WERI-Rb-1 (cell line): ENCODE measurements at regions not wholly inside any gene's neighbourhood (a gene's known extent, or its start where the extent isn't known, plus 50 kb on each side); places are given as distances from the start of the nearest gene placed in this dataset.

Experiments
- DNase-seq: peaks from one replicate; pipeline ENCODE4 v3.0.0-alpha.2; 2020
- H3K27ac ChIP-seq: fragments of 250-450 bp; sonication (Bioruptor Pico); 2 replicates; pipeline ENCODE4 v1.5.1; 2020; ENCODE audit warnings: mild to moderate bottlenecking, moderate library complexity
- H3K27me3 ChIP-seq: fragments of 250-450 bp; sonication (Bioruptor Pico); 2 replicates; pipeline ENCODE4 v1.5.1; 2021; ENCODE audit warnings: mild to moderate bottlenecking, low read depth, moderate library complexity; ENCODE audit not compliant: insufficient read depth, severe bottlenecking
- H3K36me3 ChIP-seq: fragments of 250-450 bp; sonication (Bioruptor Pico); 2 replicates; pipeline ENCODE4 v1.5.1; 2020; ENCODE audit warnings: mild to moderate bottlenecking, moderate library complexity
- H3K4me3 ChIP-seq: 2 replicates; pipeline ENCODE4 v1.5.1; 2011; ENCODE audit warnings: low read depth, mild to moderate bottlenecking, control low read depth, low read length
- H3K9me3 ChIP-seq: fragments of 250-450 bp; sonication (Bioruptor Pico); 2 replicates; pipeline ENCODE4 v1.5.1; 2021; ENCODE audit warnings: mild to moderate bottlenecking, moderate library complexity; ENCODE audit not compliant: severe bottlenecking
- CTCF ChIP-seq: IDR thresholded peaks from 2 replicates; pipeline ENCODE4 v1.5.1; 2011; ENCODE audit warnings: low read depth, mild to moderate bottlenecking, control low read depth, inconsistent platforms, low read length

GRCh38 chr18:67650686-67651385, 134.3 kb upstream of the DSEL start:
- Histone ChIP-seq H3K27ac (no peak overlapping the region), H3K9me3 (no peaks in the 10 kb centered on the region), H3K27me3 (no peaks in the 10 kb centered on the region), H3K4me3 (no peak overlapping the region), H3K36me3 (no peaks in the 10 kb centered on the region)
- DNase-seq, result no peak
- TF ChIP-seq CTCF, result no peak

GRCh38 chr18:67646890-67647289, 130.4 kb upstream of the DSEL start:
- H3K36me3 ChIP-seq, result no peaks in the 10 kb centered on the region
- H3K27me3 ChIP-seq, result no peaks in the 10 kb centered on the region
- TF ChIP-seq CTCF, result no peak
- no peaks in the 10 kb centered on the region for H3K9me3 ChIP-seq
- no peak overlapping the region for H3K4me3 ChIP-seq
- no peak overlapping the region for H3K27ac ChIP-seq
- DNase-seq, result no peak

- TF ChIP-seq CTCF, result no peak
- no peaks in the 10 kb centered on the region for H3K27me3 ChIP-seq
- DNase-seq, result no peak
- H3K9me3 ChIP-seq, result no peaks in the 10 kb centered on the region
- H3K36me3 ChIP-seq, result no peaks in the 10 kb centered on the region
- no peak overlapping the region for H3K4me3 ChIP-seq
- H3K27ac ChIP-seq, result no peak overlapping the region
Observed at GRCh38 chr18:67644226-67644625, 127.7 kb upstream of the DSEL start.

GRCh38 chr18:67639872-67640271, 123.4 kb upstream of the DSEL start:
- DNase-seq, result no peak
- no peak overlapping the region for H3K27ac ChIP-seq
- no peaks in the 10 kb centered on the region for H3K27me3 ChIP-seq
- no peak overlapping the region for H3K4me3 ChIP-seq
- no peak for TF ChIP-seq CTCF
- H3K9me3 ChIP-seq, result no peaks in the 10 kb centered on the region
- H3K36me3 ChIP-seq, result no peaks in the 10 kb centered on the region

- no peaks in the 10 kb centered on the region for H3K27me3 ChIP-seq
- no peak for TF ChIP-seq CTCF
- no peak for DNase-seq
- H3K4me3 ChIP-seq, result no peak overlapping the region
- H3K9me3 ChIP-seq, result no peaks in the 10 kb centered on the region
- H3K36me3 ChIP-seq, result no peaks in the 10 kb centered on the region
- no peak overlapping the region for H3K27ac ChIP-seq
Observed at GRCh38 chr18:67636597-67637385, 120.3 kb upstream of the DSEL start.
